LNCaP clone FGC (cell line): ENCODE measurements at regions not wholly inside any gene's neighbourhood (a gene's known extent, or its start where the extent isn't known, plus 50 kb on each side); places are given as distances from the start of the nearest gene placed in this dataset.
A peak's percentile ranks its signal among the peaks of the same experiment; 100 is the strongest.
"Not testable (repeated sequence)": the region's sequence is repeated elsewhere in the genome, so short reads cannot be mapped to it uniquely, and the experiment has no call there.

Source experiments
- DNase-seq: peaks from one replicate; pipeline ENCODE4 v3.0.0-alpha.2; 2011; ENCODE audit warnings: low read depth
- H3K4me3 ChIP-seq: 2 replicates; pipeline ENCODE4 v1.5.1; 2011; ENCODE audit warnings: mild to moderate bottlenecking, low read depth, low read length, control low read depth
- TF ChIP-seq, protein P1 (sequence below): IDR thresholded peaks from 2 replicates; pipeline ENCODE4 v1.5.1; 2012; ENCODE audit warnings: mild to moderate bottlenecking; ENCODE audit not compliant: control insufficient read depth, insufficient read depth; ENCODE audit errors: extremely low read depth

GRCh38 chr12:22115711-22116110 is 69.7 kb downstream of the CMAS start:
- no peak for DNase-seq
- H3K4me3 ChIP-seq = no peak overlapping the region
- TF ChIP-seq, protein P1, sequence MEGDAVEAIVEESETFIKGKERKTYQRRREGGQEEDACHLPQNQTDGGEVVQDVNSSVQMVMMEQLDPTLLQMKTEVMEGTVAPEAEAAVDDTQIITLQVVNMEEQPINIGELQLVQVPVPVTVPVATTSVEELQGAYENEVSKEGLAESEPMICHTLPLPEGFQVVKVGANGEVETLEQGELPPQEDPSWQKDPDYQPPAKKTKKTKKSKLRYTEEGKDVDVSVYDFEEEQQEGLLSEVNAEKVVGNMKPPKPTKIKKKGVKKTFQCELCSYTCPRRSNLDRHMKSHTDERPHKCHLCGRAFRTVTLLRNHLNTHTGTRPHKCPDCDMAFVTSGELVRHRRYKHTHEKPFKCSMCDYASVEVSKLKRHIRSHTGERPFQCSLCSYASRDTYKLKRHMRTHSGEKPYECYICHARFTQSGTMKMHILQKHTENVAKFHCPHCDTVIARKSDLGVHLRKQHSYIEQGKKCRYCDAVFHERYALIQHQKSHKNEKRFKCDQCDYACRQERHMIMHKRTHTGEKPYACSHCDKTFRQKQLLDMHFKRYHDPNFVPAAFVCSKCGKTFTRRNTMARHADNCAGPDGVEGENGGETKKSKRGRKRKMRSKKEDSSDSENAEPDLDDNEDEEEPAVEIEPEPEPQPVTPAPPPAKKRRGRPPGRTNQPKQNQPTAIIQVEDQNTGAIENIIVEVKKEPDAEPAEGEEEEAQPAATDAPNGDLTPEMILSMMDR = no peak

GRCh38 chr12:22116376-22116775 is 70.4 kb downstream of the CMAS start:
- no peak overlapping the region for H3K4me3 ChIP-seq
- no peak for DNase-seq
- TF ChIP-seq, protein P1 = no peak

- H3K4me3 ChIP-seq = no peak overlapping the region
- DNase-seq = no peak
- TF ChIP-seq, protein P1 = no peak
Measured at GRCh38 chr12:22117563-22118237, 71.7 kb downstream of the CMAS start.

GRCh38 chr12:22118238-22118790 is 72.3 kb downstream of the CMAS start:
- TF ChIP-seq, protein P1 = no peak
- DNase-seq = no peak

DNA sequence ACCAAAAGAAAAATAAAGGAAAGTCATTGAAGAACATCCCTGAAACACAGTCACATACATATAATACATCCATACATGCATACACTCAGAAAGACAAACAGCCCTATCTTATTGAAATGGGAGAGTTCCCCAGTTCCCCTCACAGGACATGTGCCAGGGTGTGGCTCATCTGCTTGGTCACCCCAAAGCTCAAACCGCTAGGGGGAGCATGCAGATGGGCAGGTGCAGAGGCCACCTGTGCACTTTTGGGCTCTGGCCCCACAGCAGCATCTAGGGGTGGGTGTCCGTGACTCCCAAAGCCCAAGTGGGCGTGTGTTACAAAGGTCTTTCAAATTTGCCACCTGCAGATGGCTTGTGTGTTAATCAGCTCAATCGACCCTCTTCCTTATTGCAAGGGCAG is 75.2 kb downstream of the CMAS start:
- DNase-seq = no peak
- TF ChIP-seq, protein P1 = peak; percentile 29; the same call in 1 of the 2 replicates
- no peak overlapping the region for H3K4me3 ChIP-seq

More at GRCh38 chr12:22118238-22118790, 72.3 kb downstream of the CMAS start:
- no peak overlapping the region for H3K4me3 ChIP-seq

DNA sequence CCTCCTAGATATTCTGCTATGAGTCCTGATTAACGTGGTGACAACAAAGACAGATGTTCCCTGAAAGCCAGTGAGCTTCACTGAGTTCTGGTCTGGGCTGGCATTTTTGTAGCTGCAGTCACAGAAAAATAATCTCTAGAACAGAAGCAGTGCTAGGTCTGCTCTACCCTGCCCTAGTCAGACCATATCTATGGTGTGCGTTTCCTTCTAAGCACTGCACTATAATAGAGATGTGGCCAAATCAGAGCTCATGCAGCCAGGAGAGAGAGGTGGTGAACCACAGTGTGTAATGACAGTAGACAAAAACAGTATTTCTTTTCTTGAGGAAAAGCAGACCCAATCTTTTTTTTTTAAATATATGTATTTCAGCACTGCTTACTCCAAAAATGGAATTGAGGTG is 76.3 kb downstream of the CMAS start:
- TF ChIP-seq, protein P1 = no peak
- no peak for DNase-seq
- H3K4me3 ChIP-seq = no peak overlapping the region

GRCh38 chr12:22124987-22125386 is 79.0 kb downstream of the CMAS start:
- no peak for DNase-seq
- TF ChIP-seq, protein P1 = no peak
- H3K4me3 ChIP-seq = no peak overlapping the region

- not testable (repeated sequence) for H3K4me3 ChIP-seq, DNase-seq
Measured at GRCh38 chr12:22126101-22126500, 80.1 kb downstream of the CMAS start.
